OCI-LY1 (cell line): ENCODE measurements at regions not wholly inside any gene's neighbourhood (a gene's known extent, or its start where the extent isn't known, plus 50 kb on each side); places are given as distances from the start of the nearest gene placed in this dataset.

Experiments used
- EZH2 ChIP-seq: fragments of 200-600 bp; sonication (generic), shearing (Covaris generic); IDR thresholded peaks from 2 replicates; pipeline ENCODE4 v1.8.0; 2017; ENCODE audit warnings: borderline replicate concordance, mixed run types, mild to moderate bottlenecking, antibody characterized with exemption, low read length, moderate library complexity, mixed read lengths
- TF ChIP-seq, protein P1 (sequence below): fragments of 200-600 bp; sonication (generic), shearing (Covaris generic); IDR thresholded peaks from 2 replicates; pipeline ENCODE4 v1.5.1; 2017; ENCODE audit warnings: mild to moderate bottlenecking, antibody characterized with exemption, low read length, moderate library complexity, mixed read lengths

DNA sequence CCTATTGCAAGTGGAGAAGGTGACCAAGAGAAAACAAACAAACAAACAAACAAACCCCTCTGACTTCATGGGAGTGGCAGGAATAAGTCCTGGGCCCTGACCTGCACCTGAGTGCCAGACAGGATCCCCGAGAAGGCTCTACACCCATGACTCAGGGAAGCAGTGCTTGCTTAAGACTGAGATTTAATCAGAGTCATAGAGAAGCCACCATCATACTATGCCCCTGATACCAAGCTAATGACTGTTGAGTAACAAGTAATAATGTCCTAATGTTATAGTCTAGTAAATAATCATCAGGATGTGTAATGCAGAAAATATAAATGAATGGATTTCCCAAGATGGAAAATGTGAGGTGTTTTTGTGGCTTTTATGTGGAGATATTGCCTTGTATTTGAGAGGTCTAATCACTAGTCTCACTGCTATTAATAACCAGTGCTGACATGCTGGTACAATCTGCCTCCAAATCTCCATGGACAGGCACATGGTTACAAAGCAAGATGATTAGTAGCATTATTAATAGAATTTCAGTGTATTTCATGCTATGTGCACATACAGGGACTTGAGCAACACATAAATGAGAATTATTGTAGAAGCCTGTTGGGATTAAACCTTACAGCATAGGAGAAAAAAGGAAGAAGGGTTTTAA lies 1290.9 kb downstream of the MRPL39 start:
- TF ChIP-seq, protein P1, sequence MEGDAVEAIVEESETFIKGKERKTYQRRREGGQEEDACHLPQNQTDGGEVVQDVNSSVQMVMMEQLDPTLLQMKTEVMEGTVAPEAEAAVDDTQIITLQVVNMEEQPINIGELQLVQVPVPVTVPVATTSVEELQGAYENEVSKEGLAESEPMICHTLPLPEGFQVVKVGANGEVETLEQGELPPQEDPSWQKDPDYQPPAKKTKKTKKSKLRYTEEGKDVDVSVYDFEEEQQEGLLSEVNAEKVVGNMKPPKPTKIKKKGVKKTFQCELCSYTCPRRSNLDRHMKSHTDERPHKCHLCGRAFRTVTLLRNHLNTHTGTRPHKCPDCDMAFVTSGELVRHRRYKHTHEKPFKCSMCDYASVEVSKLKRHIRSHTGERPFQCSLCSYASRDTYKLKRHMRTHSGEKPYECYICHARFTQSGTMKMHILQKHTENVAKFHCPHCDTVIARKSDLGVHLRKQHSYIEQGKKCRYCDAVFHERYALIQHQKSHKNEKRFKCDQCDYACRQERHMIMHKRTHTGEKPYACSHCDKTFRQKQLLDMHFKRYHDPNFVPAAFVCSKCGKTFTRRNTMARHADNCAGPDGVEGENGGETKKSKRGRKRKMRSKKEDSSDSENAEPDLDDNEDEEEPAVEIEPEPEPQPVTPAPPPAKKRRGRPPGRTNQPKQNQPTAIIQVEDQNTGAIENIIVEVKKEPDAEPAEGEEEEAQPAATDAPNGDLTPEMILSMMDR = no peak
- no peak for TF ChIP-seq EZH2
